ENCODE measurements at regions not wholly inside any gene's neighbourhood (a gene's known extent, or its start where the extent isn't known, plus 50 kb on each side); places are given as distances from the start of the nearest gene placed in this dataset.

- TF ChIP-seq POLR2A (IDR thresholded peaks at IDR 0.05): no peak
- TF ChIP-seq CTCF (IDR thresholded peaks at IDR 0.05): no peak
Measured at GRCh38 chr1:5354681-5355080, 637.5 kb downstream of the NPHP4 start.

All from body of pancreas (tissue), 4 donors.